Activated T-helper 17 cell treated with anti-CD3 and anti-CD28 coated beads, Interleukin-2, amount 50 U/mL, for 72 hours (primary cell): ENCODE measurements at regions not wholly inside any gene's neighbourhood (a gene's known extent, or its start where the extent isn't known, plus 50 kb on each side); places are given as distances from the start of the nearest gene placed in this dataset.

ENCODE experiments used
- ATAC-seq: fragments of 150-1000 bp; cut with Tn5 transposase; replicated peaks from 2 replicates; pipeline ENCODE4 v1.10.0; 2021; ENCODE audit warnings: mild to moderate bottlenecking, moderate library complexity
- H3K27ac Mint-ChIP-seq: one replicate; pipeline ENCODE4 v1.8.0; 2022; ENCODE audit warnings: mixed read lengths
- H3K27me3 Mint-ChIP-seq: one replicate; pipeline ENCODE4 v1.8.0; 2022; ENCODE audit warnings: mixed read lengths
- H3K36me3 Mint-ChIP-seq: one replicate; pipeline ENCODE4 v1.8.0; 2022; ENCODE audit warnings: low read depth, mild to moderate bottlenecking, mixed read lengths
- H3K4me1 Mint-ChIP-seq: one replicate; pipeline ENCODE4 v1.8.0; 2022; ENCODE audit warnings: mixed read lengths
- H3K4me3 Mint-ChIP-seq: one replicate; pipeline ENCODE4 v1.8.0; 2022; ENCODE audit warnings: mild to moderate bottlenecking, mixed read lengths
- H3K9me3 Mint-ChIP-seq: one replicate; pipeline ENCODE4 v1.8.0; 2022; ENCODE audit warnings: mixed read lengths

- no peak for ATAC-seq
- no peak overlapping the region for H3K27ac Mint-ChIP-seq
Observed at GRCh38 chr3:30289324-30289723, 317.1 kb upstream of the TGFBR2 start.

GRCh38 chr3:30289766-30290165 is 316.6 kb upstream of the TGFBR2 start:
- H3K27me3 Mint-ChIP-seq, result peaks cover 6% of the 10 kb centered on the region
- H3K4me1 Mint-ChIP-seq, result peaks cover 7% of the 10 kb centered on the region
- H3K27ac Mint-ChIP-seq, result no peak overlapping the region
- no peaks in the 10 kb centered on the region for H3K9me3 Mint-ChIP-seq
- no peak overlapping the region for H3K4me3 Mint-ChIP-seq
- no peaks in the 10 kb centered on the region for H3K36me3 Mint-ChIP-seq
- no peak for ATAC-seq

More at GRCh38 chr3:30289324-30289723, 317.1 kb upstream of the TGFBR2 start:
- peaks cover 7% of the 10 kb centered on the region for H3K4me1 Mint-ChIP-seq
- peaks cover 6% of the 10 kb centered on the region for H3K27me3 Mint-ChIP-seq
- no peak overlapping the region for H3K4me3 Mint-ChIP-seq
- no peaks in the 10 kb centered on the region for H3K36me3 Mint-ChIP-seq
- no peaks in the 10 kb centered on the region for H3K9me3 Mint-ChIP-seq

GRCh38 chr3:30290479-30290878 is 315.9 kb upstream of the TGFBR2 start:
- peaks cover 7% of the 10 kb centered on the region for H3K4me1 Mint-ChIP-seq
- no peaks in the 10 kb centered on the region for H3K9me3 Mint-ChIP-seq
- no peak overlapping the region for H3K27ac Mint-ChIP-seq
- H3K36me3 Mint-ChIP-seq, result no peaks in the 10 kb centered on the region
- no peak overlapping the region for H3K4me3 Mint-ChIP-seq
- peaks cover 6% of the 10 kb centered on the region for H3K27me3 Mint-ChIP-seq
- no peak for ATAC-seq

GRCh38 chr3:30292192-30292893 is 314.1 kb upstream of the TGFBR2 start:
- H3K27ac Mint-ChIP-seq, result no peak overlapping the region
- no peaks in the 10 kb centered on the region for H3K4me1 Mint-ChIP-seq
- H3K4me3 Mint-ChIP-seq, result no peak overlapping the region
- no peaks in the 10 kb centered on the region for H3K36me3 Mint-ChIP-seq
- H3K9me3 Mint-ChIP-seq, result no peaks in the 10 kb centered on the region
- peaks cover 6% of the 10 kb centered on the region for H3K27me3 Mint-ChIP-seq
- ATAC-seq, result peak; percentile 73

GRCh38 chr3:30293621-30294240 is 312.7 kb upstream of the TGFBR2 start:
- ATAC-seq, result no peak
- Mint-ChIP-seq H3K4me3 (no peak overlapping the region), H3K4me1 (no peaks in the 10 kb centered on the region), H3K27me3 (peaks cover 6% of the 10 kb centered on the region), H3K9me3 (no peaks in the 10 kb centered on the region), H3K27ac (no peak overlapping the region), H3K36me3 (no peaks in the 10 kb centered on the region)

GRCh38 chr3:30294241-30294667 is 312.1 kb upstream of the TGFBR2 start:
- H3K27me3 Mint-ChIP-seq, result peaks cover 6% of the 10 kb centered on the region

GRCh38 chr3:30297112-30297511 is 309.3 kb upstream of the TGFBR2 start:
- H3K27ac Mint-ChIP-seq, result no peak overlapping the region
- ATAC-seq, result no peak
- H3K4me1 Mint-ChIP-seq, result no peaks in the 10 kb centered on the region
- H3K4me3 Mint-ChIP-seq, result no peak overlapping the region
- no peaks in the 10 kb centered on the region for H3K9me3 Mint-ChIP-seq
- H3K27me3 Mint-ChIP-seq, result peaks cover 6% of the 10 kb centered on the region
- H3K36me3 Mint-ChIP-seq, result no peaks in the 10 kb centered on the region

More at GRCh38 chr3:30294241-30294667, 312.1 kb upstream of the TGFBR2 start:
- no peaks in the 10 kb centered on the region for H3K4me1 Mint-ChIP-seq
- H3K36me3 Mint-ChIP-seq, result no peaks in the 10 kb centered on the region
- H3K4me3 Mint-ChIP-seq, result no peak overlapping the region
- no peak overlapping the region for H3K27ac Mint-ChIP-seq
- no peak for ATAC-seq
- H3K9me3 Mint-ChIP-seq, result no peaks in the 10 kb centered on the region

- peaks cover 4% of the 10 kb centered on the region for H3K9me3 Mint-ChIP-seq
- ATAC-seq, result no peak
Observed at GRCh38 chr3:30299674-30300385, 306.6 kb upstream of the TGFBR2 start.

GRCh38 chr3:30300809-30301208 is 305.6 kb upstream of the TGFBR2 start:
- no peaks in the 10 kb centered on the region for H3K4me1 Mint-ChIP-seq
- H3K27me3 Mint-ChIP-seq, result no peaks in the 10 kb centered on the region
- no peaks in the 10 kb centered on the region for H3K36me3 Mint-ChIP-seq
- peaks cover 7% of the 10 kb centered on the region for H3K9me3 Mint-ChIP-seq
- no peak for ATAC-seq
- no peak overlapping the region for H3K4me3 Mint-ChIP-seq
- no peak overlapping the region for H3K27ac Mint-ChIP-seq

More at GRCh38 chr3:30299674-30300385, 306.6 kb upstream of the TGFBR2 start:
- no peaks in the 10 kb centered on the region for H3K36me3 Mint-ChIP-seq
- no peak overlapping the region for H3K27ac Mint-ChIP-seq
- no peaks in the 10 kb centered on the region for H3K4me1 Mint-ChIP-seq
- H3K4me3 Mint-ChIP-seq, result no peak overlapping the region
- no peaks in the 10 kb centered on the region for H3K27me3 Mint-ChIP-seq

- no peaks in the 10 kb centered on the region for H3K27me3 Mint-ChIP-seq
- no peaks in the 10 kb centered on the region for H3K36me3 Mint-ChIP-seq
- no peak overlapping the region for H3K27ac Mint-ChIP-seq
- no peak overlapping the region for H3K4me3 Mint-ChIP-seq
- peak; percentile 95 for ATAC-seq
- H3K4me1 Mint-ChIP-seq, result no peaks in the 10 kb centered on the region
- H3K9me3 Mint-ChIP-seq, result peaks cover 12% of the 10 kb centered on the region
Observed at GRCh38 chr3:30302027-30302426, 304.4 kb upstream of the TGFBR2 start.

- Mint-ChIP-seq H3K9me3 (peaks cover 12% of the 10 kb centered on the region), H3K27ac (no peak overlapping the region), H3K4me3 (no peak overlapping the region), H3K36me3 (no peaks in the 10 kb centered on the region), H3K4me1 (no peaks in the 10 kb centered on the region), H3K27me3 (no peaks in the 10 kb centered on the region)
- ATAC-seq, result no peak
Observed at GRCh38 chr3:30303770-30304169, 302.6 kb upstream of the TGFBR2 start.

- Mint-ChIP-seq H3K4me1 (no peaks in the 10 kb centered on the region), H3K9me3 (peaks cover 12% of the 10 kb centered on the region), H3K27me3 (no peaks in the 10 kb centered on the region), H3K27ac (no peak overlapping the region), H3K36me3 (no peaks in the 10 kb centered on the region), H3K4me3 (no peak overlapping the region)
- no peak for ATAC-seq
Observed at GRCh38 chr3:30305021-30305420, 301.4 kb upstream of the TGFBR2 start.

- Mint-ChIP-seq H3K4me3 (no peak overlapping the region), H3K9me3 (peaks cover 12% of the 10 kb centered on the region), H3K27me3 (no peaks in the 10 kb centered on the region), H3K27ac (no peak overlapping the region), H3K4me1 (no peaks in the 10 kb centered on the region), H3K36me3 (no peaks in the 10 kb centered on the region)
- ATAC-seq, result no peak
Observed at GRCh38 chr3:30306896-30307295, 299.5 kb upstream of the TGFBR2 start.

- no peaks in the 10 kb centered on the region for H3K27me3 Mint-ChIP-seq
- no peak overlapping the region for H3K27ac Mint-ChIP-seq
- H3K36me3 Mint-ChIP-seq, result no peaks in the 10 kb centered on the region
- peaks cover 12% of the 10 kb centered on the region for H3K9me3 Mint-ChIP-seq
- no peak overlapping the region for H3K4me3 Mint-ChIP-seq
- H3K4me1 Mint-ChIP-seq, result no peaks in the 10 kb centered on the region
- ATAC-seq, result no peak
Observed at GRCh38 chr3:30307372-30307950, 298.9 kb upstream of the TGFBR2 start.
